Left lobe of liver (tissue), 2 donors: ENCODE measurements at regions not wholly inside any gene's neighbourhood (a gene's known extent, or its start where the extent isn't known, plus 50 kb on each side); places are given as distances from the start of the nearest gene placed in this dataset.
A peak's percentile ranks its signal among the peaks of the same experiment; 100 is the strongest.
"Not testable (repeated sequence)": the region's sequence is repeated elsewhere in the genome, so short reads cannot be mapped to it uniquely, and the experiment has no call there.

Experiments
- ATAC-seq: fragments of 200-7000 bp; cut with Tn5 transposase; one replicate; pipeline ENCODE4 v1.9.1; 2020; ENCODE audit warnings: mild to moderate bottlenecking, moderate library complexity
- DNase-seq: peaks from one replicate; pipeline ENCODE4 v3.0.0-alpha.2; 2020; ENCODE audit warnings: low spot score
- donor health status: DM: no; HTN: no; CAD: no; lungs with moderate emphysema.
- donor health status: DM: no; HTN: yes; CAD: no.

DNA sequence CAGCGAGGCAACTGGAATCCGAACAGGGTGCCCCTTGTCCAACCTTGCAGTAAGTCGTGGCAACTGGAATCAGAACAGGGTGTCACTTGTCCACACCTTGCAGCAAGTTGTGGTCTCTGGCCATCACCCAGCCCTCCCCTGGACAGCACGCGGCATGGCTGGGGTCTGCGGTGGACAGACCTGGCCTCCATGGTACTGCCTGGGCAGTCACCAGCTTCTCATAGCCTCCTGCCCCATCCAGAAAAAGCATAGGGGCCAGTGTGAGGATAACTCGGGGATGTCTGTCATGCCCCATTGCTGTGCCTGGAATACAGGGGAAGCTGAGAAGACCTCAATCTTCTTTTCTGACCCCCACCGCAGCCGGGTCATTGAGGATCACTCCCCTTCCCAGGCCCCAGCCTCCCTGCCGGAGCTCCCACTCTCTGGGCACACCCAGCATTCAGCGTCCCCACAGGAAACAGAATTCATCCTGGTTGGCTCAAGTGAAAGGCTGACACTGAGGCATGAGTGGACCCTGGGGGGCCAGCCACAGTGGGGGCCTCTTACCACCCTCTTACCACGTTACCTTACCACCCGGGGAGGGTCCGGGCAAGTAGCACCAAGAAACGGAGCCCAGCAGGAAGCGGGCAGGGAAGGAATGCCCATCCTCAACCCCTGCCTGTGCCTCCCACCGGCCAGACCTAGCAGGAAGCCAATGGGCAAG lies 68.0 kb upstream of the RAB6C start:
- ATAC-seq (no peak), DNase-seq (no peak)

DNA sequence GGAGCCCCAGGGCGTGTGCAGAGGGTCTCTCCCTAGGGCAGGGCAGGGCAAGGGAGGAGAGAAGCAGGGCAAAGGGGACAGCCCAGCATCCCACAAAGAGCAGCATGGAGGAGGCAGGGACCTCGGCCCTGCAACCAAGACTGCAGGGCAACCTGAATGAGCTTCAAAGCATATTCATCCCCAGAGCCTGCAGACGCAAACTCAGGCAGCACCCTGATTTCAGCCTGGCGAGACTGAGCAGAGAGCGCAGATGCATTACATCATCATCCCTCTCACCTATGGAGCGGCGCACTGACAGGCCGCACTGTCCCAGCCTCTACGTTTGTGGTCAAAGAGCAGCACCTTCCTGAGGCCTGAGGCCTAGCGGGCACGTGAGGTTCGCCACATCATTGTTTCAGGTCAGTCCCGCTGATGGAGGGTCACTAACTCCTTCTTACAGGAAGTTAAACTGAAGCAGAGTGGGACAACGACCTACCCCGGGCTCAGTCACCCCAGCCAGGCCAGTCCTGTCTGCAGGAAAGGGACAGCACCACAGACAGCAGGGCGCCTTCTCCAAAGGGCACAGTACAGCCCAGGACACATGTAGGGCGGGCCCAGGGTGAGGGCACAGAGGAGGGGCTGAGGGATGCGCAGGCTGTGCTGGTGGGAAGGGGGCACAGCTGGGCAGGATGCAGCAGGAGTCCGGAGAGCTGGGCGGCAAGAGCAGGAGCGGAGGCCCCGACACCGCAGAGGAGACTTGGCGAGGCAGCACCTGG lies 67.2 kb upstream of the RAB6C start:
- DNase-seq (no peak), ATAC-seq (no peak)

DNA sequence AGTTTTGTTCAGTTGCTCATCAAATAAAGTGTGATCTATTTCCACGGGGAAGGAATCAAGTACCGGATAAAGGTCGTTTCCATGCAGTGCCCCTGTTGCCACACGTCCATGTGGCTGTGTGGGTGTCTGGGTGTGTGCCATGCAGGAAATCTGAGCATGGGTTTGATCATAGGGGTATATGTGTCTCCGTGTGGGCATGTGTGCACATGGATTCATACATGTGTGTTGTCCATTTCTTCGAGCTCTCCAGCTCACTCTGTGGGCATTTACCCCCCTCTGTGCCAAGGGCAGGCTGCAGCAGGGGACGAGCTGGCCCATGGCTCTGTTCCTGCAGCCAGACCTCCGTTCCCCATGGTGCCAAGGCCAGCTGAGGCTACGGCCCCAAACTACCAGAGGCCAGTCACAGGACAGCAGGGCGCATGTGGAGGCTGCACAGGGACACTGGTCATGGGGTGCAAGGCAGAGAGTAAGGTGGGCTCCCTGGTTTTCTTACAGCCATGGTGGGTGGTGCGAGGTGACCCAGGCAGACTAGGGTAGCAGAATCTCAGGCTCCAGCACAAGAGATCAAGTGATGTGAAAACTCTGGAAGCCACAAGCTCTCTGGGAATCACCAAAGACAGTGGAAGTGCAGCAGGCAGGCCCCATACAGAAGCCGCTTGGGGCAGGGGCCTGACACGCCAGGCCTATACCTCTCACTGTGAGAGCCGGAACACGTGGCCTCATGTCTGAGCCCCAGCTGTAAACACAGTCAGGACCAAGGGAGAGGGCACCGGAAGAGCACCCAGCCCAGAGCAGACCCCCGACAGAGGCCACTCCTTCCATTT lies 66.4 kb upstream of the RAB6C start:
- DNase-seq (no peak), ATAC-seq (no peak)

DNA sequence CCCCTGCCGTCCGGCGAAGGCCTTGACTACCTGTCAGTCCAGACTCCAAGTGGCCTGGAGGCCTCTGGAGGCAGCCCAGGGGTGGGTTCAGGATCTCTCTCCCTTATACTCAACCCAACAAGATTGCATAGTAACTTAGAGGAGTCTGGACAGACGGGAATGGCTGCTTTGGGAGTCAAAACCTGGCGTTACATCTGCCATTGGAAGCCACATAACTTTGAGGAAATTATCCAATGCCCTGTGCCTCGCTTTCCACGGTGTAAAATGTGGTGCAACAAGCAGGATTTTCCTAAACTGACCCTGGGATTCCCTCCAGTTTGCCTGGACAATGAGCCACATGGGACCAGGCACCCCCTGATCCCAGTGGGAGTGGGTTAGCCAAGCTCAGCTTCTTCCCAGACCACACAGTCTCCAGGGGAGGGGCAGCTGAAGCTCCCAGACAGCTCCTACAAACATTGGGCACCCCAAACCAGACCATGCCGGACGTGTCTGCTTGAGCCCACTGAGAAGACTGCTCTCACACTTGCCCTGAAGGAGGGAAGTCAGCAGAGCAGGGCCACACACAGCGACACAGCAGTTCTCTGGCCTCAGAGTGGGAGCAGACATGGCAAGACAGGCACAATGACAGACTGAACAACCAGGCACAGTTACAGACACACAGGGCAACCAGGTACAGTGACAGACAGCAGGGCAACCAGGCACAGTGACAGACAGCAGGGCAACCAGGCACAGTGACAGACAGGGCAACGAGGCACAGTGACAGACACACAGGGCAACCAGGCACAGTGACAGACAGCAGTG lies 65.6 kb upstream of the RAB6C start:
- DNase-seq (no peak), ATAC-seq (peak; percentile 16)

DNA sequence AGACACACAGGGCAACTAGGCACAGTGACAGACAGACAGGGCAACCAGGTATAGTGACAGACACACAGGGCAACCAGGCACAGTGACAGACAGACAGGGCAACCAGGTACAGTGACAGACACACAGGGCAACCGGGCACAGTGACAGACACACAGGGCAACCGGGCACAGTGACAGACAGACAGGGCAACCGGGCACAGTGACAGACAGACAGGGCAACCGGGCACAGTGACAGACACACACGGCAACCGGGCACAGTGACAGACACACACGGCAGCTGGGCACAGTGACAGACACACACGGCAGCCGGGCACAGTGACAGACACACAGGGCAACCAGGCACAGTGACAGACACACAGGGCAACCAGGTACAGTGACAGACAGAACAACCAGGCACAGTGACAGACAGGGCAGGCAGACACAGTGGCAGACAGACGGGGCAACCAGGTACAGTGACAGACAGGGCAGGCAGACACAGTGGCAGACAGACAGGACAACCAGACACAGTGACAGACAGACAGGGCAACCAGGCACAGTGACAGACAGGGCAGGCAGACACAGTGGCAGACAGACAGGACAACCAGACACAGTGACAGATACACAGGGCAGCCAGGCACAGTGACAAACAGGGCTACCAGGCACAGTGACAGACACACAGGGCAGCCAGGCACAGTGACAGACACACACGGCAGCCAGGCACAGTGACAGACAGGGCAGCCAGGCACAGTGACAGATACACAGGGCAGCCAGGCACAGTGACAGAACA lies 64.7 kb upstream of the RAB6C start:
- DNase-seq, result peak; percentile 60
- no peak for ATAC-seq

DNA sequence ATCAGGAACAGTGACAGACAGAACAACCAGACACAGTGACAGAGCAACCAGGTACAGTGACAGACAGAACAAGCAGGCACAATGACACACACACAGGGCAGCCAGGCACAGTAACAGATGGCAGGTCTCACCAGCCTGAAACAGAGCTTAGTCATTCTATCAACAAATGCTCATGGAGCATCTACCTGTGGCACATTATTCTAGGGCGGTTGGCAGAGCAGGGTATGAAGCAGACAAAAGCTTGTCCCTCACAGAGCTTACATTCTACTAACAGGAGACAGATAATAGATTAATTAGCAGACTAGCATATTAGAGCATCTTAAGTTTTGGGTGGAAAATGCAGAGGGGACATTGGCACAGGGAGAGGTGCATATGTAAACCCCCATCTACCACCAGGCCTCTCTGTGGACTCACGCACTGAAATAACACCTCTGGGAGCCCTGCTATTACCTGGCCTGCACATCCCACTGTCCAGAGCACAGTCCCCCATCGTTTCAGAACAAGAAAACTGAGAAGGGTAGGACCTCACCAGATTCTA lies 64.1 kb upstream of the RAB6C start:
- ATAC-seq, result no peak

DNA sequence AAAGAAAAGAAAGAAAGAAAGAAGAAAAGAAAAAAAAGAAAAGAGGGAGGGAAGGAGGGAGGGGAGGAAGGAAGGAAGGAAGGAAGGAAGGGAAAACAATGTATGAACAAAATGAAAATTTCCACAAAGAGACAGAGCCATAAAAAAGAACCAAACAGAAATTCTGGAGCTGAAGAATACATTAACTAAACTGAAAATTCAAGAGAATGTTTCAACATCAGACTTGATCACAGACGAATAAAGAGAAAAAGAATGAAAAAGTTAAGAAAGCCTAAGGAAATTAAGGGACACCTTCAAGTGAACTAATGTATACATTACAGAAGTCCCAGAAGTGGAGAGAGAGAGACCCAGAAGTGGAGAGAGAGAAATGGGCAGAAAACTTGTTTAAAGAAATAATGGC lies 60.9 kb upstream of the RAB6C start:
- DNase-seq, result no peak
- ATAC-seq, result no peak

More for the DNA sequence above, 64.1 kb upstream of the RAB6C start:
- no peak for DNase-seq

DNA sequence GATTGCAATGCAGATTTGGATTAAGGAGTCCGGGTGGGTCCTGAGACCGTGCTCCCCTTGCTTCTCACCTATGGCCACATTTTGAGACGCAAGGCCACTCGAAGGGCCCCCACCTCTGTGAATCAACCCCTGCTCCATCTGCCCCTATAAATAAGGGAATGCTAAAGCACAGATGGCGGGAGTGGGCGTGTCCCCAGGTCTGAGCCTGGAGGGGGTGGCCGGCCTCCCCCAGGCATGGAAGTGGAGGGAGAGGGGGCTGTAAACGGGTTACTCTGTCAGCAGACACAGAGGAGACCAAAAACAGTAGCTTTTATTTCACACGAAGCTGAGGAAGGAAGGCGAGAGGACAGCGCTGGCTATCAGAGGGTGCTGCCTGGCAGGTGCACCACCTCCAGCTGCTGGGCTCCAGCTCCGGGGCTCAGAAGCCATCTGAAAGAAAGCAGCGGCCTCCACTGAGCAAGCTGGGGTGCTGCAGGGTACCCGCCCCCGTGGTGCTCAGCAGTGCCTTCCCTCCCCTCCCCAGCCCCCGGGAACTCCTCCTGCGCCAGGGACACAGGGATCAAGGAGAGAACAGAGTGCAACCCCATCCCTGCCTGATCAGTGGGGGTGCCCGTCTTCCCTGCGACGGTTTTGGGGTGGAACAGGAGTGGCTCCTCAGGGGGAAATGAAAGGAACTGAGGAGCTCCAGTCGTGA lies 56.7 kb upstream of the RAB6C start:
- DNase-seq (no peak), ATAC-seq (no peak)

DNA sequence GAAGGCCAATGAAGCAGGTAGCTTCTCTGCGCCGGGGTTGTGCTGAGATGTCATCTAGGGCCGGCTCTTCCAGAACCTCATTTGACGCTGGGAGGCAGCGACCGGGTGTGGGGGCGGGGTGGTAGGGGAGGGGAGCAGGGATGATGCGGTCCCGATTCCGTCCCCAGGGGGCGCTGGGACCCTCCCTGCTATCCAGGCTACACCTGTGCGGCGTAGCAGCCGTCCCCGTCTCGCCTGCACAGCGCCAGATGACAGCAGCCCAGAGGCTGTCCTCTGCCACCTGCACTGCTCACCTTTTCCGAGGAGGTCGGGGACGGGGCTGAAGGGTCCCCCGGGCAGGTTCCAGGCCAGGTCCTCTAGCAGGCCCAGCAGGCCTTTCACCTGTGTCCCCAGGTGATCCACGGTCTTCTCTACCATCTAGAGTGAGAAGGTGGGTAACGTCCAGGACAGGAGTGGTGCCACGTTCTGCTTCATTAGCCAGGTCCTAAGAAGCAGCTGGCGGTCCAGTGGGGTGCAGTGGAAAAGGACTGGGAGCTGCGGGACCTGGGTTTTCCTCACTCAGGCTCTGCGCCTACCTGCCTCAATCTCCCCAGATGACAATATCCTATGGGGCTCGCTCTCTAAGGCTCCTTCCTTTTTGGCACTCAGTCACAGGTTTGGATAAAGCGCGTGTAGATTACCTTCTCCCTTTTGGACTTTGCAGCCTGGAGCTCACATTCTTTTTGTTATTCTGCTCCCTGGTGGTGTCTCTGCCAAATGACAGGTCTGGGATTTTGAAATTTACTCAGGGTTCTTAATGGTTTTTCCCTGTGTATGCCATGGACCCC lies 56.0 kb upstream of the RAB6C start:
- no peak for DNase-seq
- ATAC-seq, result peak; percentile 95

DNA sequence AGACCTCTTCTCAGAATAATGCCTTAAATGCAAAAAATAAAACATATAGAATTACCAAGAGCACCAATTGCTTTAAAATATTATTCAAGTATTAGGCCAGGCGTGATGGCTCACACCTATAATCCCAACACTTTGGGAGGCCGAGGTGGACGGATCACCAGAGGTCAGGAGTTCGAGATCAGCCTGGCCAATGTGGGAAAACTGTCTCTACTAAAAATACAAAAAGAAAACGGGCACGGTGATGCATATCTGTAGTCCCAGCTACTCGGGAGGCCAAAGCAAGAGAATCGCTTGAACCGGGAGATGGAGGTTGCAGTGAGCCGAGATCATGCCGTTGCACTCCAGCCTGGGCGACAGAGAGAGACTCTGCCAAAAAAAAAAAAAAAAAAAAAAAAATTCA lies 55.4 kb upstream of the RAB6C start:
- DNase-seq, ATAC-seq: not testable (repeated sequence)

DNA sequence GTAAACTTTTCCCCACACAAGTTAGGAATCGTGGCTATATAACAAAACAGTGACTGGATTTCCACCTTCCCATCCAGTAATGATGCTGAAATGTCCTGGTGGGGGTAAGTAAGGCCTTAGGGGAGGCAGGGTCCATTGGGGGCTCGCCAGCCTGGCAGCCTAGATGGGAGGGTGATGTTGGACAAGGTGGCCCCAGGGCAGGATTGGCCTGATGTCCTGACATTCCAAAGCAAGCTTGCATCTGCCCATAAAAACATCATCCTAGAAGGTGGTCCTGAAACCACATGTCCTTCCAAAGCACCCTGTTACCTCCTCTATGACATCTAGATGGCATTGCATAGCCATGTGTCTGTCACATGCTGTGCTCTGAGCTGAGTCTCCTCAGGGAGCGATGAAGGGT lies 54.1 kb upstream of the RAB6C start:
- no peak for DNase-seq
- ATAC-seq, result no peak

DNA sequence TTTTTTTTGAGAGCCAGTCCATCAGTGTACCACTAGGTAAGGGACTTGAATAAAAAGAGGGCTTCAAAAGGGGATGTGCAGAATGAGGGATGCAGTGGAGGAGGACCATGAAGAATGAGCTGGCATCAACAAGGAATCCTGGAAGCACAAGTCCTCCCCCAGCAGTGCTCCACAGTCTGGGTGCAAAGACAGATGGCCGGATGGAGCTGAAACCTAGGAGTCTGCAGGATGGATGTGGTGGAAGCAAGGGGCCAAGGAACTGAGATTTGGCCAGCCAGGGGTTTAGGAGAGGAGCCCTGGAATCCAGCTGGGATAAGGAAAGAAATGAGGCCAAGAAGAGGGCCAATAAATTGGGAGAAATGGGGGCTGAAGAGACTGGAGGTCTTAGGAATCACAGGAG lies 51.8 kb upstream of the RAB6C start:
- no peak for DNase-seq
- ATAC-seq, result no peak

DNA sequence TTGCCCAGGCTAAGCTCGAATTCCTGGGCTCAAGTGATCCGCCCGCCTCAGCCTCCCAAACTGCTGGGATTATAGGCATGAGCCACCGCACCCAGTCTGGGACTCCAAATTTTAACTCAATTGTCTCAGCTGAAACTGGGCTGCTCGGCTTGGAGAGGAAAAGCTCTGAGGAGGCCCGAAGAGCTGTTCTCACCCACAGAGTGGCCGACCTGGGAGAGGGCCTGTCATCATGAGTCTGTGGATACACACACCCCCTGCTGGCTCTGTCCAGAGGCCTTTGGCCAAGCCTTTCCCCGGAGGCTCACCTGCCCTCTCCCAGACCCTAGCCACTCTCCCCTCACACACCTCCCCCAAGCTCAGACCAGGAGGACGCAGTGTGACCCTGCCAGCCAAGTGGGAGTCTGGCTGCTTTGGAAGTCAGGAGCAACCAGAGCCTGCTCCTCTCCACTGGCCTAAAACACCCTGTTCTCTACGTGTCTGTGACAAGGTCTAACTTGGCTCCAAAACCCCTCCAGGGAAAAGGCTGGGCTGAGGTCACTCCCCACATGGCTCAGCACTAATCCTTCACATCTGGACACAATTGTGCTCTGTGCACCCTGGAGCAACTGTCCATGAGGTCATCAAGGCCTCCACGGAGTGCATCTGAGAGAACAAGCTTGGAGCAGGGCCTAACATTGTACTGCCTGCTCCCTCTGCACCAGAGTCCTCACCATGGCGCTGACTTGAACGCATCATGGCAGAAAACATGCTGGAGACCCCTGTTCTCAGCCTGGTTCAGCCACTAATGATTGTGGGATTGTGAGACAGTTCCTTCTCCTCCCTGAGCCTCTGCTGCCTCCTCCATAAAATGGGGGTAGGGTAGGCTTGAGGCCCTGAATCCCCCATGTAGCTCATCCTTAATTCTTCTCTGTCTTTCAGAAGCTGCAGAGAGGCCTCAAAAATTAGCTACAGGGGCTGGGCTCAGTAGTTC lies 49.9 kb upstream of the RAB6C start:
- no peak for ATAC-seq
- no peak for DNase-seq
